A549 (cell line): ENCODE measurements at regions not wholly inside any gene's neighbourhood (a gene's known extent, or its start where the extent isn't known, plus 50 kb on each side); places are given as distances from the start of the nearest gene placed in this dataset.

Source experiments
- ATAC-seq, 2 experiments: fragments of 200-7000 bp in 1 of 2; fragments of >200 bp in 1 of 2; cut with Nextera tagmentation in 1 of 2; cut with Tn5 transposase in 1 of 2; 3 replicates each; pipeline versions ENCODE4 v1.8.0 to v1.9.1; 2018 to 2020; ENCODE audit warnings: mild to moderate bottlenecking in 1 of 2, moderate library complexity in 1 of 2
- CTCF ChIA-PET: fragments of 300-600 bp; sonication (Branson Sonifier 250); formaldehyde crosslinking; extraction: SDS; loops from one replicate; lab custom pipeline; 2021; ENCODE audit warnings: antibody characterized with exemption, inconsistent platforms; lab: Yijun Ruan, JAX
- POLR2A ChIA-PET: fragments of 350-600 bp; formaldehyde crosslinking; extraction: SDS; loops from one replicate; lab custom pipeline; 2021; ENCODE audit warnings: antibody characterized with exemption, inconsistent platforms; lab: Yijun Ruan, JAX
- DNase-seq, 2 experiments: peaks; one replicate each; pipeline versions ENCODE4 v3.0.0 to v3.0.0-alpha.2; 2011 to 2016; ENCODE audit warnings: low read depth in 1 of 2, low spot score in 1 of 2
- FAIRE-seq: peaks from 2 replicates; lab custom pipeline; 2011; peaks lifted over from hg19 to GRCh38; lab: Jason Lieb, UNC
- H3K27ac ChIP-seq, 2 experiments: fragments of >200 bp; sonication (Bioruptor Twin); formaldehyde crosslinking; 3 replicates each; pipeline ENCODE4 v1.5.1; 2016 to 2017
- H3K4me1 ChIP-seq: fragments of >200 bp; sonication (Bioruptor Twin); formaldehyde crosslinking; 3 replicates; pipeline ENCODE4 v1.6.1; 2016
- H3K4me2 ChIP-seq: fragments of >200 bp; sonication (Bioruptor Twin); formaldehyde crosslinking; 3 replicates; pipeline ENCODE4 v1.6.1; 2016
- H3K4me3 ChIP-seq: fragments of >200 bp; sonication (Bioruptor Twin); formaldehyde crosslinking; 3 replicates; pipeline ENCODE4 v1.5.1; 2016
- H3K9me3 ChIP-seq: fragments of >200 bp; sonication (Bioruptor Twin); formaldehyde crosslinking; 3 replicates; pipeline ENCODE4 v1.6.1; 2016
- BHLHE40 ChIP-seq: IDR thresholded peaks from 2 replicates; pipeline ENCODE4 v1.6.1; 2012; ENCODE audit warnings: low read depth, low read length, inconsistent platforms
- CEBPB ChIP-seq, 2 experiments: fragments of >200 bp in 1 of 2; sonication (Bioruptor Twin) in 1 of 2; formaldehyde crosslinking in 1 of 2; IDR thresholded peaks; 2 replicates each; pipeline ENCODE4 v1.6.1; 2012 to 2016
- E2F6 ChIP-seq: IDR thresholded peaks from 2 replicates; pipeline ENCODE4 v1.6.1; 2012; ENCODE audit warnings: low read depth, borderline replicate concordance
- EHMT2 ChIP-seq: fragments of 200-600 bp; sonication (generic); IDR thresholded peaks from 2 replicates; pipeline ENCODE4 v1.6.1; 2016; ENCODE audit warnings: antibody characterized with exemption, low read depth, mild to moderate bottlenecking, moderate library complexity
- EP300 ChIP-seq, 2 experiments: fragments of >200 bp; sonication (Bioruptor Twin); formaldehyde crosslinking; IDR thresholded peaks; 2 replicates in 1 of 2; 3 replicates in 1 of 2; pipeline ENCODE4 v1.6.1; 2016 to 2017
- ESRRA ChIP-seq: fragments of 150-350 bp; IDR thresholded peaks from 2 replicates; pipeline ENCODE4 v1.6.1; 2014; ENCODE audit warnings: mild to moderate bottlenecking, low read length, borderline replicate concordance
- FOSL2 ChIP-seq, 2 experiments: fragments of 450-650 bp in 1 of 2; fragments of >200 bp in 1 of 2; sonication (Bioruptor Twin) in 1 of 2; formaldehyde crosslinking; IDR thresholded peaks; 2 replicates each; pipeline versions ENCODE4 v1.5.0 to v1.6.1; 2016 to 2020; ENCODE audit warnings: mild to moderate bottlenecking in 1 of 2, moderate library complexity in 1 of 2
- FOXS1 ChIP-seq: fragments of 250-450 bp; sonication (Bioruptor Pico); IDR thresholded peaks from 2 replicates; pipeline ENCODE4 v1.5.0; 2020; ENCODE audit warnings: mild to moderate bottlenecking, moderate library complexity
- GATA3 ChIP-seq: IDR thresholded peaks from 2 replicates; pipeline ENCODE4 v1.6.1; 2012; ENCODE audit warnings: borderline replicate concordance
- HDAC2 ChIP-seq: fragments of 200-600 bp; sonication (generic); IDR thresholded peaks from 2 replicates; pipeline ENCODE4 v1.6.1; 2016
- HMGXB4 ChIP-seq: fragments of 250-450 bp; sonication (Bioruptor Pico); IDR thresholded peaks from 2 replicates; pipeline ENCODE4 v1.5.0; 2021; ENCODE audit warnings: mild to moderate bottlenecking, moderate library complexity, borderline replicate concordance
- HOXB13 ChIP-seq: fragments of 250-450 bp; sonication (Bioruptor Pico); IDR thresholded peaks from 2 replicates; pipeline ENCODE4 v1.5.0; 2020; ENCODE audit warnings: low read depth, mild to moderate bottlenecking, moderate library complexity
- HOXB5 ChIP-seq: fragments of 250-450 bp; sonication (Bioruptor Pico); IDR thresholded peaks from 2 replicates; pipeline ENCODE4 v1.5.0; 2020; ENCODE audit warnings: mild to moderate bottlenecking, moderate library complexity
- PBX3 ChIP-seq: IDR thresholded peaks from 2 replicates; pipeline ENCODE4 v1.6.1; 2012
- RAD21 ChIP-seq, 2 experiments: fragments of >200 bp in 1 of 2; sonication (Bioruptor Twin) in 1 of 2; formaldehyde crosslinking in 1 of 2; IDR thresholded peaks in 1 of 2; conservative IDR thresholded peaks in 1 of 2; 2 replicates in 1 of 2; 3 replicates in 1 of 2; pipeline ENCODE4 v1.6.1; 2012 to 2018; ENCODE audit warnings: inconsistent platforms in 1 of 2
- RFX5 ChIP-seq: fragments of 450-650 bp; IDR thresholded peaks from 2 replicates; pipeline ENCODE4 v1.7.1; 2014; ENCODE audit warnings: antibody characterized with exemption, mild to moderate bottlenecking, moderate library complexity
- SMC3 ChIP-seq: fragments of >200 bp; sonication (Bioruptor Twin); formaldehyde crosslinking; IDR thresholded peaks from 3 replicates; pipeline ENCODE4 v1.6.1; 2018; ENCODE audit warnings: inconsistent platforms
- SREBF2 ChIP-seq: fragments of 450-650 bp; IDR thresholded peaks from 2 replicates; pipeline ENCODE4 v1.6.1; 2014; ENCODE audit warnings: mild to moderate bottlenecking, moderate library complexity
- ZFP36 ChIP-seq: fragments of 450-650 bp; IDR thresholded peaks from 2 replicates; pipeline ENCODE4 v1.6.1; 2014; ENCODE audit warnings: borderline replicate concordance; ENCODE audit not compliant: partially characterized antibody
- WGBS: methylation state at CpG from one replicate; pipeline ENCODE4 v1.1.6; 2017; ENCODE audit errors: missing lambda C conversion rate; 5-methylcytosine and 5-hydroxymethylcytosine counted together

- Histone ChIP-seq H3K4me2 (no peak overlapping the region), H3K4me3 (no peak overlapping the region), H3K27ac (no peak overlapping the region), H3K4me1 (no peaks in the 10 kb centered on the region), H3K9me3 (no peaks in the 10 kb centered on the region)
- WGBS: 93% methylated on average over 1 of the region's 1 CpG
- FAIRE-seq: no peak
- TF ChIP-seq EHMT2 (no peak), RAD21 (conservative IDR thresholded peaks at IDR 0.05 in 1 of 2, IDR thresholded peaks at IDR 0.05 in 1 of 2) (no peak), CEBPB (IDR thresholded peaks at IDR 0.05) (no peak), EP300 (IDR thresholded peaks at IDR 0.05) (no peak), SREBF2 (no peak), FOXS1 (CRISPR knock-in tag) (no peak), HOXB5 (CRISPR knock-in tag) (no peak), ZFP36 (no peak), HDAC2 (no peak), HMGXB4 (no peak), FOSL2 (IDR thresholded peaks at IDR 0.05) (no peak), FOSL2 (CRISPR knock-in tag; IDR thresholded peaks at IDR 0.05) (no peak), PBX3 (no peak), RFX5 (no peak)
- ChIA-PET CTCF (no interaction called here), POLR2A (interaction anchor here (1.2 kb wide), 1 partner anchor 832 kb away, joined by 3 read pairs; the partner anchor contains the start of gene KLF6)
- no peak for ATAC-seq
- DNase-seq: no peak
Measured at GRCh38 chr10:4617589-4617988, 208.4 kb upstream of the AKR1E2 start.

GRCh38 chr10:4615042-4615441, 211.0 kb upstream of the AKR1E2 start:
- ChIA-PET POLR2A (no interaction called here), CTCF (no interaction called here)
- WGBS: 85% methylated on average over 1 of the region's 1 CpG

GRCh38 chr10:4609251-4609650, 216.8 kb upstream of the AKR1E2 start:
- DNase-seq: no peak
- H3K4me1 ChIP-seq: no peaks in the 10 kb centered on the region
- no peak overlapping the region for H3K27ac ChIP-seq
- no peak for TF ChIP-seq ESRRA
- no peak for TF ChIP-seq GATA3
- no peak for TF ChIP-seq E2F6
- no peak for TF ChIP-seq HMGXB4
- no peak for TF ChIP-seq BHLHE40
- WGBS: 70% methylated on average over 1 of the region's 1 CpG
- no peak for FAIRE-seq
- H3K4me3 ChIP-seq: no peak overlapping the region
- ChIA-PET POLR2A (no interaction called here), CTCF (no interaction called here)
- H3K9me3 ChIP-seq: no peaks in the 10 kb centered on the region
- ATAC-seq: no peak
- H3K4me2 ChIP-seq: no peak overlapping the region

More at GRCh38 chr10:4615042-4615441, 211.0 kb upstream of the AKR1E2 start:
- no peak overlapping the region for H3K4me2 ChIP-seq
- H3K4me3 ChIP-seq: no peak overlapping the region
- no peak overlapping the region for H3K27ac ChIP-seq
- ATAC-seq (no peak), FAIRE-seq (no peak)
- no peak for TF ChIP-seq ZFP36
- TF ChIP-seq HOXB13 (CRISPR knock-in tag): no peak
- TF ChIP-seq SREBF2: no peak
- no peak for TF ChIP-seq E2F6
- no peak for TF ChIP-seq SMC3
- TF ChIP-seq, all 56 proteins: peak for 0
- no peak for DNase-seq
- H3K9me3 ChIP-seq: no peaks in the 10 kb centered on the region
- no peaks in the 10 kb centered on the region for H3K4me1 ChIP-seq
